ENCODE measurements at regions not wholly inside any gene's neighbourhood (a gene's known extent, or its start where the extent isn't known, plus 50 kb on each side); places are given as distances from the start of the nearest gene placed in this dataset.
"Not testable (repeated sequence)": the region's sequence is repeated elsewhere in the genome, so short reads cannot be mapped to it uniquely, and the experiment has no call there.

DNA sequence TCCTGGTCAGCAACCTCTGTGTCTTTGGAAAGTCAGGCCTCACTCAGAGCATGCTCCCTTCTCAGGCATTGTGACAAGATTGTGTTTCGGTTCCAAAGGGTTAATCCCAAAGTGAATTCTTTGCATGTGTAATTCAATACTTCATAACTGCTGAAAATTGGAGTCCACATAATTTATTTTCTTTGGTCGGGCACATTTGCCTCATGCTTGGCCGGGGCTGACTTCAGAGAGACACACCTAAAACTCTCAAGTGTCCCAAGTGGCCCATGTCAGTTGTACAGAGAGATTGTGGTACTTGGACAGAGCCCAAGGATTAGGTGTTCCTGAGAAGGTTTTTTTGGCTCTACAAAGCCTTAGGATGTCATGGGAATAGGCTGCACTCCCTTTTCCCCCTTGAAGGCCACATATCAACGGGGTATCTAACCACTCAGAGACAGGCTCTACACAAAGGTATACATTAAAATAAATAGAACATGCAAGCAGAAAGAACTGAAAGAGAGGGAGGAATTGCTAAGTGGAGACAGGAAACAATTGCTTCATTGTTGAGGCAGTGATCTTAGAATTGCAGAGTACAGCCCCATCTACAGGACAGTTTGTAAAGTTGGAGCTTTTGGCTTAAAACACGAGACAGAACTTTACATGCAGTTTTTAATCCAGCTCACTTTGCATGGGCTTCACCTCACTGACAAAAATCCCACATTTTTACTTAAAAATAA, 1232.3 kb upstream of the ZEB2 start:
- peak; percentile 35 for DNase-seq

GRCh38 chr2:145751629-145752028, 1231.7 kb upstream of the ZEB2 start:
- DNase-seq, result no peak

- DNase-seq, result no peak
Observed at GRCh38 chr2:145751155-145751554, 1231.2 kb upstream of the ZEB2 start.

GRCh38 chr2:145750612-145751011, 1230.7 kb upstream of the ZEB2 start:
- no peak for DNase-seq

GRCh38 chr2:145750144-145750543, 1230.2 kb upstream of the ZEB2 start:
- no peak for DNase-seq

DNA sequence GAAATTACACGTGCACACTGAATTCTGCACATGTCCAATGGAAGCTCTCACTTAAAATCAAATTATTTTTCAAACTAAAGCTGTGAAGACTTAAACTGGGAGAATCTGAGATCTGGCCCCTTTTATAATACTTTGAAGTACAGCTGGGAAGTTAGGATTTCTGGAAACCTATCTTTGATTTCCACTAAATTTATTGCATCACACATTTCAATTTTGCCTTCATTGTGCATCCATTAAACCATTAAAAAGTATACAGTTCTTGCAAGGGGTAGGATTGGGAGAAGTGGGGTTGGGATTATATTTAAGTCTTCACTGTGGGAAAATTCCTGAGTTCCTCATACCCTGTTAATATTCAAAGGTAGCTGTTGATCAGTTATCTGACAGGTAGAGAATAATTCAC, 1229.6 kb upstream of the ZEB2 start:
- no peak for DNase-seq

DNA sequence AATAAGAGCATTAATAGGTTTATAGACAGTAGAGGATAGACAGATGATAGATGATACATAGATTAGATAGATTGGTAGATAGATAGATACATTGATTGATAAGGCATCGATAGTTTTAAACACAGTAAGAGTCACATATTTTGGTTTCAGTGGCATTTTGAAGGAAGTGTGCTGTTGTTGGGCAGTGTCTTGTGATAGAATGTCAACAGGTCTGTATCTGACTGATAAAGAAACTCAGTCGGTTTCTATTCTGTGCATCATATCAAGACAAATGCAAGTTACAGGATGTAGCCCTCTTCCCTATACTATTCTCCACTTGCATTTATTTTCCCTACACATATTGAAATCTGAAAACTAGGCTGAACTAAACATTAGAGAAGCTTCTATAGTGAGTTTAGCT, 1229.0 kb upstream of the ZEB2 start:
- DNase-seq, result no peak

DNA sequence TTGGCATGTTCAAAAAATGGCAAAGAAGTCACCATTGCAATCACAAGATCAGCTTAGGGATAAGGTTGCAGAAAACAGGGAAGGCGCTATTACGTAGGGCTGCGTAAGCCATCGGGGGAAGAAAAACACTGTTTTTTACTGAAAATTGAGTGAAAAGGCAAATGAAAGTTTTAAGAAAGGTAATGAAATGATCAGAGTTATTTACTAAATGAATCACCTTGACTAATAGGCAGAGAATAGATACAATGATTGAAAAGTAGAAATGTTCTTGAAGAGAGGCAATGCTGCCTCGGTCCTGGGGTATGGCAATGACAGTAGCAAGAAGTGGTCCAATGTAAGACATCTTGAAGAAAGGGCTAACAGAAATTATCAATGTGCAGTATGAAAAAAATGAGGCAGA, 1227.8 kb upstream of the ZEB2 start:
- no peak for DNase-seq

- not testable (repeated sequence) for DNase-seq
Observed at GRCh38 chr2:145745387-145745721, 1225.4 kb upstream of the ZEB2 start.

DNA sequence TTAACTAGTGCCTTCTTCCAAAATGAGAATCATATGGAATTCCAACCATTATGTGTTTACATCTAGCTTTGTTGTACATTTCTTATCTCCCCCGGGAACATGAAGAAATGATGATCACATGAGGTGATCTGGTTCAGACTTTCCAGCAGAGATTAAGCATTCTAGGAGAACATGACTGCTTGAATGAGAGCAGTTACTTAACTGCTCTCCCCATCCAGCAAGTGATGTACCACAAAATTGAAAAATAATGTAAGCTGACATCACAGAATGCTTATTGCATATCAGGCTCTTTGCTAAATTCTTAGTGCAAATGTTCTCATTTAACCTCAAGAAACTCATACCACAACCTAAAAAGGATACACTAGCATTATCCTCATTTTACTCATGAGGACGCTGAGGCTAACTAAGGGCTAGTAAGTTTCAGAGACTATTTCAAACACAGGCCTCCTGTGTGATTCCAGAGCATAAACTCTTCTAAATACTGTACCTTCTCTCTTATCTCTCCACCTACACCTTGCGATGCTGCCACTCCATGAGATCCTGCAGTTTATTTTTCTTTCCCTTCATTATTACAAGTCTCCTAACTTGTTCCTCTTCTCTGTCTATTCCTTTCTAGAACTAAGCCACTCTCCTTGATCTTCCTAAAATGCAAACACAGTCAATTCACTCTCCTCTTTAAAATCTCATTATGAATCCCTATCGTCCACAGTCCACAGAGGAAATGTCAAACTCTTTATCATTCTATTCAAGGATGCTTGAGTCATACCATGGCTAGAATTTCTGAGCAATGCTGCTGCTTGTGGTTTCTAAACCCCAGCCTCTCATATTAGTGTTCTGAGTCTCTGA, 1224.8 kb upstream of the ZEB2 start:
- DNase-seq, result peak; percentile 95

DNA sequence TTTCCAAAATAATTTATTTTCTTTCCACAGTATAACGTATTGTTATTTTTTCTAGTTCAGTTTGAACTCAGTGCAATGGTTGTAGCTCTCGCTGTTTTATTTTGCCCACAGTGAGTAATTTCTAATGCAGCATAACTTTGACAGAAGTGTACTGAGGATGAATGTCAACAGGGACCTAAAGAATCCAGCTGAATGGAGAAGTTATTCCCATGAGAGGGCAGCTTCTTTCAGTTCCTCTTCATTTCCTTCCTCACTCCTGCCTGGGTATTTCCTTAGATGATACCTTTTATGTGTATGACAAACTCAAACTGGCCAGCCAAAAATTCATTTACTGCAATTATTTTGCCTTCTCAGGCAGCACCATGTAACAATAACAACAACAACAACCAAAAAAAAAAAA, 1223.1 kb upstream of the ZEB2 start:
- DNase-seq, result no peak

DNA sequence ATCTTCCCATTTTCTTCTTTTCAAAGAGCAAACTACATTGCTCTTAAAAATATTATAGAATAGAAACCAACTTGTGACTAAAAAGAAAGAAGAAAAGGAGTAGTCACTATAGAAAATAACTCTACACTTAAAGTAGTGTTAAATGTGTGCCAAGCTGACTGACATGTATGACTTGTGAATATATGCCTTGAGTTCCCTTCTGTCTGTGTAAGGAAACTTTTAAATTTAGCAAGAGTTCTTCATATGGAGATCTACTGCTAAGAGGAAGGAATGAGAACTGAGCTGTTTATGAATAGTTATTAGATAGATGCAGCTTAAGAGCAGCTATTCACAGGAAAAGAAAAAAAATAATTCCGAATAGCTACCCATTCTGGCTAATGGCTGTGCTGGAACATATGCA, 1221.7 kb upstream of the ZEB2 start:
- no peak for DNase-seq

- DNase-seq, result no peak
Observed at GRCh38 chr2:145741181-145741580, 1221.3 kb upstream of the ZEB2 start.

DNA sequence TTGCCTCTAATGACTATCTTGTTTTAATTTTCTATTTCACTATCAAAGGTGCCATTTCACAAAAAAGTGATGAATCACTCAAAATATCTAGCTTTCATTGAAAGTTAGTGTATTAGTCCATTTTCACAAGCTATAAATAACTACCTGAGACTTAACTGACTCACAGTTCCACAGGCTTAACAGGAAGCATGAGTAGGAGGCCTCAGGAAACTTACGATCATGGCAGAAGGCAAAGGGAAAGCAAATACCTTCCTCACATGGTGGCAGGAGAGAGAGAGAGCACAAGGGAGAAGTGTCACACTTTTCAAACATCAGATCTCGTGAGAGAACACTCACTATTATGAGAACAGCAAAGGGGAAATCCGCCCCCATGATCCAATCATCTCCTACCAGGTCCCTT, 1220.4 kb upstream of the ZEB2 start:
- peak; percentile 39 for DNase-seq

GRCh38 chr2:145739681-145740080, 1219.8 kb upstream of the ZEB2 start:
- DNase-seq, result no peak

DNA sequence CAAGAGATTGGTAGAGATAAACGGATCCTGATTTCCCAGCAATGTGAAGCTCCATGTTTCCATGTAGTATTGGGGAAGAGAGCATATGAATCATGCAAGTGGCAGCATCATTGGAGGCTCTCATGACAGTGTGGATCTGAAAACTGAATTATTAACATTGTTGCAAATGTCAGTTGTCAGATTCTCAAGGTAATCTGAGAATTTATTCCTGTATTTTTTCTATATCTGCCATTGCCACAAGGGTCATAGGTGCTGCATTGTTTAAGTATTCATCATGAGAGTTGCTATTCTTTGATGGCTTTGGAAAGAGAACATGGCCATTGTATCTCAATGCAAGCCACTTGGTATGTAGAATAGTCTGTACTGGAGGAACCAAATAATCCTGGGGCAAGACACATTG, 1217.0 kb upstream of the ZEB2 start:
- peak; percentile 15 for DNase-seq

DNA sequence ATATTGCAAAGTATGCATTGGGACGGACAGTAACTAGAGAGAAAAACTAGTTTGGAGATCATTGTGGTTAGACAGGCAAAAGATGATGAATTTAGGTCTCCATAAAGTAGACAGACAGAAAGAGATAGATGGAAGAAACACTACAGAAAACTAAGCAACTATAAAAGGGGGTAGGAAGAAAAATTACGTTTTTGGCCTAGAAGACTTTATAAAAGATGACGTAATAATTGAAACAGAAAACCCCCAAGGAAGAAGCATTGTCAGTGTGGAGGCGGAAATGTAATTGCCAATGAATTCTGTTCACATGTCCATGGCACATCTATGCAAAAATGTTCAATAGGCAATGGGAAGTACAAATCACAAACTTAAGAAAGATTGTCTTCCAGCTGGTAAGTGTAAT, 1211.5 kb upstream of the ZEB2 start:
- DNase-seq, result no peak

DNA sequence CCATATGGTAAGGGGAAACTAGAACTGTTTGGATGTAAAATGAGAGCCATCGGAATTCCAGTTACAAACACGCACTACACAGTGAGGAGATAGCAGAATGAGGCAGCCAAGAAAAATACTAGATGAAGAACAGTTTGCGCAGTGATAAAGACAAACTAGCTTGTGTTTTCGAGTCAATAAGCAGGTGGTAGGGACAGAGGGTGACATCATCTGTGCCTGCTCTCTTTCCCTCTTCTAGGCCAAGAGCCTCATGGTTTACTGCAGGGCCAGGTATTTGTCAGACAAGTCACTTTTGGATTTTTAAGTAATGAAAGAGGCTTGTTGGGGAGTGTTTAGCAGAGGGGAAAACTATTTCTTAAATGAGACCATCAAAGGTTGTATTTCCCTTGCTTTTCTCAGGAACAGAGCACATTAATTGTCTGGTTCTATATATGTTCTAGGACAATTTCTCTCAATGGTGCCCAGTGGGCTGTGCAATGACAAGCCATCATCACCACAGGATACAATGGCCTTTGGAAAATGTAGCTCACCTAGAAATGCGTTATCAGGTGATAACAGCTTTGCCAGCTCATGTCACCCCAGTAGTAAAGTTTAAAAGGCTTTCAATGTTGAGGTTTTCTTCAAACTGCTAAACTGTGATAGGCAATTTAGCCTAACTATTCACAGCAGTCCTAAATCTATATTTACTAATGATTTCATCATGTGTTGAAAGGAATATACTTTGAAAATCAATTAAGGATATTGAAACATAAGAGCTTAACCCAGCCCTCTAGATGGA, 1210.3 kb upstream of the ZEB2 start:
- DNase-seq, result no peak

DNA sequence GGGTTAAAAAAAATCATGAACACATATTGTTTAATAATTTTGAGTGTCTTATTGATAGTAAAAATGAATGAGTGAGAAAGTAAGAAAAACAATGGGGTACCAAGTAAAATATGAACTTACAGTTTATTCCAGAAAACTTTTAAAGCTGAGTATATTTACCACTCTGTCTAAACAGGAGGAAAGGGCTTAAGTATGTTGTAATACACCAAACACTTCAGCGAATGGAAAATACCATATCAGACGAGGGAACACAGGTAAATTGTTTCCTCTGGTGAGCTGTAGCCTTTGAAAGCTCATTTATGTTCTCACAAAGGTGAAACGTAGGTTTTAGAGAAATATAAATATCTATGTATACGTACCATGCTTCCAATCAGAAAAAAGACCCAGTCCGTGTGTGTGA, 1209.6 kb upstream of the ZEB2 start:
- DNase-seq, result no peak

GRCh38 chr2:145728511-145728910, 1208.6 kb upstream of the ZEB2 start:
- DNase-seq, result no peak

- DNase-seq, result no peak
Observed at GRCh38 chr2:145725876-145726275, 1206.0 kb upstream of the ZEB2 start.

GRCh38 chr2:145724311-145724898, 1204.5 kb upstream of the ZEB2 start:
- DNase-seq, result no peak

DNA sequence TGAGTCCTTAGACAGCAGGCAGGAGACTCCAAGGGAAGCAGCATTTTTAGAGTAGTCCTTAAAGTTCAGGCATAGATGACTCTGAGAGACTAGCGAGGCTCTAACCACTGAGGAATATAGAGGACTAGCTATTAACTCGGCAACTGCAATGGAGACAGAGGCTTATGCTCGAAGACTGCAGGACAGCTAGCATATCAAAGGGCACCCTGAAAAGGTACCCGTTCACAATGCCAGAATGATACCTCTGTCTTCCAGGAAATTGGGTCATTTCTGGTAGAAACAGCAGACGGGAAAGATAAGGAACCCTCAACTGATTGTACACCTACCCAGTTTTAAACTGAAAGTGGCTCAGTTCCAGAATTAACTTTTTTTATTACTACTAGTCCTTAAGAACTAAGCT, 1204.0 kb upstream of the ZEB2 start:
- DNase-seq, result no peak
